SK-N-SH treated with all-trans-retinoic acid at 6 μM for 48 hours (cell line): ENCODE measurements at regions not wholly inside any gene's neighbourhood (a gene's known extent, or its start where the extent isn't known, plus 50 kb on each side); places are given as distances from the start of the nearest gene placed in this dataset.

Experiments used
- ARNTL ChIP-seq: fragments of 450-650 bp; formaldehyde crosslinking; IDR thresholded peaks from 2 replicates; pipeline ENCODE4 v1.5.0; 2020; ENCODE audit warnings: low read depth, mild to moderate bottlenecking, moderate library complexity, borderline replicate concordance
- BACH2 ChIP-seq: fragments of 250-450 bp; sonication (Bioruptor Pico); IDR thresholded peaks from 2 replicates; pipeline ENCODE4 v1.9.0; 2021; ENCODE audit warnings: mild to moderate bottlenecking, borderline replicate concordance
- CREB5 ChIP-seq: fragments of 250-450 bp; sonication (Bioruptor Pico); IDR thresholded peaks from 2 replicates; pipeline ENCODE4 v1.5.1; 2020; ENCODE audit warnings: low read depth, mild to moderate bottlenecking, moderate library complexity
- CSDC2 ChIP-seq: fragments of 250-450 bp; sonication (Bioruptor Pico); IDR thresholded peaks from 2 replicates; pipeline ENCODE4 v1.5.0; 2020; ENCODE audit warnings: mild to moderate bottlenecking, moderate library complexity
- CSRNP3 ChIP-seq: fragments of 250-450 bp; sonication (Bioruptor Pico); IDR thresholded peaks from 2 replicates; pipeline ENCODE4 v1.5.1; 2021; ENCODE audit warnings: mild to moderate bottlenecking, moderate library complexity
- ESRRG ChIP-seq: fragments of 250-450 bp; sonication (Bioruptor Pico); IDR thresholded peaks from 2 replicates; pipeline ENCODE4 v1.6.1; 2021; ENCODE audit warnings: mild to moderate bottlenecking
- OSR1 ChIP-seq: fragments of 250-450 bp; sonication (Bioruptor Pico); IDR thresholded peaks from 2 replicates; pipeline ENCODE4 v1.8.0; 2022; ENCODE audit warnings: moderate library complexity, mild to moderate bottlenecking, inconsistent platforms
- PATZ1 ChIP-seq: fragments of 250-450 bp; sonication (Bioruptor Pico); IDR thresholded peaks from 2 replicates; pipeline ENCODE4 v1.8.0; 2020; ENCODE audit warnings: mild to moderate bottlenecking, moderate library complexity, borderline replicate concordance
- RARB ChIP-seq: fragments of 250-450 bp; sonication (Bioruptor Pico); IDR thresholded peaks from 2 replicates; pipeline ENCODE4 v1.8.0; 2021; ENCODE audit warnings: mild to moderate bottlenecking, moderate library complexity
- ZFP3 ChIP-seq: fragments of 250-450 bp; sonication (Bioruptor Pico); IDR thresholded peaks from 2 replicates; pipeline ENCODE4 v1.5.0; 2020; ENCODE audit warnings: mild to moderate bottlenecking, moderate library complexity
- ZFP30 ChIP-seq: fragments of 450-650 bp; formaldehyde crosslinking; IDR thresholded peaks from 2 replicates; pipeline ENCODE4 v1.5.0; 2022; ENCODE audit warnings: mild to moderate bottlenecking, moderate library complexity
- ZNF565 ChIP-seq: fragments of 450-650 bp; formaldehyde crosslinking; conservative IDR thresholded peaks from 2 replicates; pipeline ENCODE4 v1.5.0; 2020; ENCODE audit warnings: low read depth, mild to moderate bottlenecking, moderate library complexity
- ZNF8 ChIP-seq: fragments of 450-650 bp; formaldehyde crosslinking; IDR thresholded peaks from 2 replicates; pipeline ENCODE4 v1.5.0; 2020; ENCODE audit warnings: mild to moderate bottlenecking, moderate library complexity

- TF ChIP-seq CREB5 (CRISPR knock-in tag): no peak
- TF ChIP-seq CSDC2: no peak
- no peak for TF ChIP-seq PATZ1 (CRISPR knock-in tag)
- no peak for TF ChIP-seq RARB (CRISPR knock-in tag)
- TF ChIP-seq ZFP30 (CRISPR knock-in tag): no peak
- TF ChIP-seq ARNTL: no peak
- TF ChIP-seq ZFP3: no peak
- TF ChIP-seq ZNF565 (CRISPR knock-in tag): no peak
- no peak for TF ChIP-seq CSRNP3 (CRISPR knock-in tag)
- TF ChIP-seq ESRRG (CRISPR knock-in tag): no peak
- TF ChIP-seq ZNF8 (CRISPR knock-in tag): no peak
- no peak for TF ChIP-seq BACH2 (CRISPR knock-in tag)
- no peak for TF ChIP-seq OSR1 (CRISPR knock-in tag)
These were observed 76.8 kb upstream of the DUSP22 start for GRCh38 chr6:215335-216034.
